Vagina (tissue), 2 donors: ENCODE measurements at regions not wholly inside any gene's neighbourhood (a gene's known extent, or its start where the extent isn't known, plus 50 kb on each side); places are given as distances from the start of the nearest gene placed in this dataset.

Experiments
- POLR2A ChIP-seq, 2 donors: fragments of 450-650 bp; IDR thresholded peaks; one replicate each; pipeline ENCODE4 v1.6.1; 2017; ENCODE audit warnings: antibody characterized with exemption in 2 of 2, mild to moderate bottlenecking in 2 of 2, moderate library complexity in 2 of 2
- POLR2AphosphoS5 ChIP-seq, 2 donors: sonication (generic); formaldehyde crosslinking; IDR thresholded peaks; one replicate each; pipeline ENCODE4 v1.9.0; 2017; ENCODE audit warnings: antibody characterized with exemption in 2 of 2, mild to moderate bottlenecking in 2 of 2, low read depth in 1 of 2; ENCODE audit not compliant: insufficient read depth in 1 of 2
- TF ChIP-seq, protein P1 (sequence below), 3 experiments: fragments of 450-650 bp in 2 of 3; fragments of 200-600 bp in 1 of 3; sonication (generic) in 1 of 3; IDR thresholded peaks; one replicate each; pipeline ENCODE4 v1.5.1; 2017 to 2019; ENCODE audit warnings: antibody characterized with exemption in 3 of 3, mild to moderate bottlenecking in 2 of 3, moderate library complexity in 2 of 3

DNA sequence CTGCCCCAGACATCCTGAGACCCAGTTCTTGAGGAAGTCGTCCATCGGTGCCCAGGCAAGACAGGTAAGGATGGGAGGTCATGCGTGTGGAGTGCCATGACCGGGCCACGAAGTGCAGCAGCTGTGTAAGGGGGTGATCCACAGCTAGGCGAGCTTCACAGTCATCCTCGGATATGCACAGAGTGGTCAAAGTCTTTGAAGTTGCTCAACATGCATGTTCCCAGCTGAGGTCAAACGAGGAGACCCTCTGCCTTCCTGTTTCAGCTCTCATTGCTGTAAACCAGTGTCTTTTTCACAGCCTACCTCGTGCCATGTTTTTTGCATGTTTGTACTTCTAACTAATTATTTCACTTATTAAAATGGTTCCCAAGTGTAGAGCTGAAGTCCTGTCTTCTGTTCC is 109.9 kb upstream of the TBL1X start:
- TF ChIP-seq, protein P1, sequence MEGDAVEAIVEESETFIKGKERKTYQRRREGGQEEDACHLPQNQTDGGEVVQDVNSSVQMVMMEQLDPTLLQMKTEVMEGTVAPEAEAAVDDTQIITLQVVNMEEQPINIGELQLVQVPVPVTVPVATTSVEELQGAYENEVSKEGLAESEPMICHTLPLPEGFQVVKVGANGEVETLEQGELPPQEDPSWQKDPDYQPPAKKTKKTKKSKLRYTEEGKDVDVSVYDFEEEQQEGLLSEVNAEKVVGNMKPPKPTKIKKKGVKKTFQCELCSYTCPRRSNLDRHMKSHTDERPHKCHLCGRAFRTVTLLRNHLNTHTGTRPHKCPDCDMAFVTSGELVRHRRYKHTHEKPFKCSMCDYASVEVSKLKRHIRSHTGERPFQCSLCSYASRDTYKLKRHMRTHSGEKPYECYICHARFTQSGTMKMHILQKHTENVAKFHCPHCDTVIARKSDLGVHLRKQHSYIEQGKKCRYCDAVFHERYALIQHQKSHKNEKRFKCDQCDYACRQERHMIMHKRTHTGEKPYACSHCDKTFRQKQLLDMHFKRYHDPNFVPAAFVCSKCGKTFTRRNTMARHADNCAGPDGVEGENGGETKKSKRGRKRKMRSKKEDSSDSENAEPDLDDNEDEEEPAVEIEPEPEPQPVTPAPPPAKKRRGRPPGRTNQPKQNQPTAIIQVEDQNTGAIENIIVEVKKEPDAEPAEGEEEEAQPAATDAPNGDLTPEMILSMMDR (IDR thresholded peaks at IDR 0.05) = no peak
- no peak for TF ChIP-seq POLR2AphosphoS5 (IDR thresholded peaks at IDR 0.05; ENCODE audit: insufficient read depth in 1 of 2, low read depth in 1 of 2)
- TF ChIP-seq POLR2A (IDR thresholded peaks at IDR 0.05) = no peak
